GM21515 (cell line): ENCODE measurements at regions not wholly inside any gene's neighbourhood (a gene's known extent, or its start where the extent isn't known, plus 50 kb on each side); places are given as distances from the start of the nearest gene placed in this dataset.

ENCODE experiments used
- ATAC-seq: cut with Tn5 transposase; IDR thresholded peaks from one replicate; pipeline ENCODE4 v1.9.1; 2021; ENCODE audit not compliant: unreplicated experiment

DNA sequence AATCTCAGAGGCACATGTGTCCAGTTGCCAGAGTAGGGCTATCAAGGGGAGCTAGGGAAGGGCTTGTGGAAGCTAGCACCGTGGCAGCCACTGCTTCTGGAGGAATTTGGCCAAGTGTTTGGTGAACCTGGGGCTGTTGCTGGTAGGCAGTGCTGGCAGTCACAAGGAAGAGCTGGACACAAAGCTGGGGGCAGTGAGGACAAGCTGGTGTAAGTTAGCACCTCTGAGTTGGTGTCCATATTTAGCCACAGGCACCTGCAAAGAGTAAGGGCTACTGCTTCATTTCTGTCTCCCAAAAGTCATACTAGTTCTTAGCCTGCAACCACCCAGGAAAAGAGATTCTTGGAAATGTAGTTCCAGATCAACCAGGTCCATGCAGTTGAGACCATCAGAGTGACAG, 359.4 kb downstream of the CSNK1G3 start:
- no peak for ATAC-seq

DNA sequence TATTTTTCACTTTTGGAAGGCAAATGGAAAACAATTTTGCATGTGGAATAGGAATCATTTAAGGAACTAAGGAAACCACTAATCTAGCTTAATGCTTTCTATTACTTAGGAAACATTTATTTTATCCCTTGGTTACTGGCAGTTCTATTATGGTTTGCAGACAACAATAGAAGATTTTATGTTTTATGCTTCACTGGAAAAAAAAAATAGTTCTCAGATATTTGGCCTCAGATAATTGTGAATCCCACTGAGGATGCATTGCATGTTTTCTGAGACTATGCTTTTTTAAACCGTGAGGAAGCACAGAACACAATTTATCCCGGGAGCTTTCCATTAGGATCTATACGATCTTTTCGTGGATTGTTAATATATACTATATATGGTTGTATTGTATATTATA, 356.9 kb downstream of the CSNK1G3 start:
- ATAC-seq: no peak

DNA sequence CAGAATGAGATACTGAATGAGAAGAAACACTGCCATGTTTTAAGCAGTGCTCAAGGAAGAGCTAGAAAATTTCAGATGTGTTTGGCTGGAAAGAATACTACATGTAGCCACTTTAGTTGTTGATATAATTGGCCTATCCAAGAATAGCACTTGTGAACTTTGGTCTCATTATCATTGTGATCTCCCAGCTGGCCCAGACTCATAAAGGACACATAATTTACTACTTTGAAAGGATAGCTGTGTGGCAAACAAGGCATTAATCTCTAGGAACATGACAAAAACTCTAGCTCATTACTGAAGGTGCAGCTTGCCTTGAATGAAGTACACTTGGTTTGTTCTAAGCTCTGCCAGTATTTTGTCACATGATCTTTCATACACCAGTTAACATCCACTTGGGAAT, 356.3 kb downstream of the CSNK1G3 start:
- no peak for ATAC-seq

DNA sequence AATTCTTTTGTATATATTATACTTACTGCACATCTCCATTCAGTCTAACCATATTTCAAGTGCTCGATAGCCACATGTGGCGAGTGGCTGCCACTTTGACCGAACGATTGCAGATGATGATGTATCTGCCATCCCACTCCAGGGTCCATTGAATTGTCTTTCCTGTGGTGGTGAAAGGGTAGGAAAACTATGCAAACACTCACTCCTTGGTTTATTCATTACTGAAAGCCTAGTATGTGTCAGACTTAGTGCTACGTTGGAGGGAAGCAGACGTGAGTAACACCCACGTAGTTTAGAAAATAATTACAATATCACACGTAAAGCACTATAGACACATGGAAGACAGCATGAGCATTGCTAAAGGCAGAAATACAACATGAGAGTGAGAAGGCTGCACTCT, 353.7 kb downstream of the CSNK1G3 start:
- no peak for ATAC-seq

DNA sequence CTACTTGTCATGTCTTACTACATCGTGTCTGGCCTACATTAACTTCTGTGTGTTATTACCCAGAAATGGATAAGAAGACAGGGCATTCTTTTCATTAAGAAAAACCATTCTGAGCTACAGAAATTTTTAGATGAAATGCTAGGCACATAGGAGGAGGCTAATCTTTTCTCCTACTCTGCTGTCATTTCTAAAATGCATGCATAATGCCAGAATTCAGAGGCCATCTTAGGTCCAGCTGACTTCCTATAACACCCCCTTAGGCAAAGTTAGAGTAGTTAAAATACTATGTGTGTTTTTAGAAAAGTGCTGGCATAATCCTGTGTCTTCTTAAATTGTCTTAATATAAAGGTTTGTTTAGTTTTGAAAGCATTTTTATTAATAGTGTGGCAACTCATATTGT, 352.6 kb downstream of the CSNK1G3 start:
- ATAC-seq: no peak

DNA sequence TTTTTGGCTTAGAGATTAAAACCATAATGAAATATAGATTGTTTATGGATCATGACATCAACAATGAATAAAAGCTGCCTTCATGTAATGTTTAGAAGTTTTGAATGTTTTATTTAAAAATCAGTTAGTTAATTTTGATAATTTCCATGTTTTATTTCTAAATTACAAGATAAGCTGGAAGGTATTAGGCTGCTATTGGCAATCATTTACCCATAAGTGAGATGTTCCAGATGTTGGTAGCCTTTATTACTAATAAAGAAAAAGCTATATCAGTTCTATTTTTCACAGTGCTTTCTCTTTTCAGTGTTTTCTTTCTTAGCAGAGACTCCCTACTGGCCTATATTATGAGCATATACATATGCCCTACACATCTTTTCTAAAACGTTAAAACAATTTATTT, 347.0 kb downstream of the CSNK1G3 start:
- ATAC-seq: no peak

DNA sequence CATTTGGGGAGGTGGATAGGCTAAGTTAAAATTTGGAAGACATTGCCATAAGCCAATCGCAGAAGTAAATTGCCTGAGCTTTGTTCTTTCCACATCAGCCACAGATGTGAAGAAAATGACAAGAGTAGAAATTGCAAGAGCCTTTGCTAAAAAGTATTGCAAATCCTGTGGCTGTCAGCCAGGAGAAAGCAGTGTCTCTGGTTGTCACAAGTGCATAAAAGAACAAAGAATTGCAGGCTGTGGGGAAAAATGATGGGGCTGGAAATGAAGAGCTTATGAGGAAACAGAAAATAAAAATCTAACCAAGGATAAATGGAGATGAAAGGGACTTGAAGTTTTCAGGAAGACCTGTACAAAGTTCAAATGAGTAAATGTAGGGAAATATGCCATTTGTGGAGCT, 344.8 kb downstream of the CSNK1G3 start:
- ATAC-seq: no peak

DNA sequence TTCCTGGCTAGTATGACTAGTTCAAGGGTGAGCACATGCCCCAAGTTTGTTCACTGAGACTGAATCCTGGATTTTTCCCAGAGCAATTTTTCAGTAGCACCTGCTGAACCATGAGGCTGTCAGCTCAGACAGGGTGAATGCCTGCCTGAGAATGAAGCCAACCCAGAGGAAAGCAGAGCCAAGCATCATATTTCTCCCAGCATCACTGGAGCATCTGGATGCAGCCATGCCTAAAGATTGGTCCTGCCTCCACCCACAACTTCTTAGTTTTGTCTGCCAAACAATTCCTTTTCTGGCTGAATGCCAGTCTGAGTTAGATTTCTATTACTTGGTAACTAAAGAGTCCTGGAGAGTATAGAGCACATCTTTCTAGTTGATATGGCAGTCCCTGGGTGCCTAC, 343.6 kb downstream of the CSNK1G3 start:
- no peak for ATAC-seq

DNA sequence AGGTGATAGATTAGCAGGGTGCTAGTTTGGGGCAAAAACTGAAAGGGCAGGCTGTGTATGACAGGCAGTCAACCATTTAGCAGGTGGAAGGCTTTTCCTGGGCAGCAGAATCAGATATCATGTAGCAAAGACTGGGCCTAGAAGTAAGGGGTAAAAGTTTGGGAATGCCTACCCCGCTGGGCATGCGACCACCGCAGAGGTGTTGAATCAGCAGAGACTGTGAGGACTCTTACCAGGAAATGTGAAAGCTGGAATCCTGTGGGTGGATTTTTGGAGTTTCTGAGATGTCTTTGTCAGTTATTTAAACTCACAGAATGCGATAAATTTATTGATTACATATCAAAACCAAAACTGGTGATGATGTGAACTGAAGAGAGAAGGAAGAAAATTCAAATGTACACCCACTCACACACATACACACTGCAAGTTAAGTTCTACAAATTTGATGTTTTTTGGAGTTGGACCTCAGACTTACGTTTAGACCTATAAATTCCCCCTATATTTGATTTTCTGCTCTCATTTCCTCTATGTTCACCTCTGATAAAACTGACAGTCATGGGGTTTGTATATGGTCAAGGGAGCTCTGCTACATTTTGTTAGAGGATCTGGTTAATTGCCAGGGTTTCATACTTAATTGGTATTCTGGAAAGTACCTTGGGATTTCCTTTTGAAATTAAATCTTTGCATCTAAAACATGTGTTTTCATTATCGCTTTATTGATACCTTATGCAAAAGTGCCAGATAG, 333.6 kb downstream of the CSNK1G3 start:
- no peak for ATAC-seq

DNA sequence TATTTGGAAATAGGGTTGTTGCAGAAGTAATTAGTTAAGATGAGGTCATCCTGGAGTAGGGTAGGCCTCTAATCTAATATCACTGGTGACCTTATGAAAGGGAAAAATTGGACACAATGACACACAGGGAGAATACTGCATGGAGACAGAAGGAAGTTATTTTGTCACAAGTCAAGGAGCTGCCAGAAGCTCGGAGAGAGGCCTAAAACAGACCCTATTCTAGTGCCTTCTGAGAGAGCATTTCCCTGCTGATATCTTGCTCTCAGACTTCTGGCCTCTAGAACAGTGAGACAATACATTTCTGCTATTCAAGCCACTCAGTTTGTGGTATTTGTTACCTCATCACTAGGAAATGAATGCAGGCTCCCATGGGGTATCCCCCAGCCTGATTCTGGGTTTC, 332.9 kb downstream of the CSNK1G3 start:
- ATAC-seq: no peak

DNA sequence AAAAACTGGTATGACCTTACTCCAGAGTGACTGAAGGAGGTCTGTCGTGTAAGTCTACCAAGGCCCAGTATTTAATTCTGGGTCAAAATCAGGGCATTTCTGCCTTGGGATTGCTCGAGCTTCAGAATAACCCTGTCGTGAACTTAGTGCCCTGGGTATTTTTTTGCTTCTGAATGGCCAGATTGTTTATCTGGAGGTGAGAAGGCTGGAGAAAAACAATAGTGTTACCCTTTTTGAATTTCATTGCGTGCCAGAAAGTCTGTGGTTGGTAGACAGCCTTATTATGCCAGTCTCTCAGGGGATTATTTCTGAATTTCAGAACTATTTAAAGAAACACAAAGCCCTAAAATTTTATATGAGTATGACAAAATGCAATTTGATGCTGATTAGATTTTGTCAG, 323.4 kb downstream of the CSNK1G3 start:
- no peak for ATAC-seq

DNA sequence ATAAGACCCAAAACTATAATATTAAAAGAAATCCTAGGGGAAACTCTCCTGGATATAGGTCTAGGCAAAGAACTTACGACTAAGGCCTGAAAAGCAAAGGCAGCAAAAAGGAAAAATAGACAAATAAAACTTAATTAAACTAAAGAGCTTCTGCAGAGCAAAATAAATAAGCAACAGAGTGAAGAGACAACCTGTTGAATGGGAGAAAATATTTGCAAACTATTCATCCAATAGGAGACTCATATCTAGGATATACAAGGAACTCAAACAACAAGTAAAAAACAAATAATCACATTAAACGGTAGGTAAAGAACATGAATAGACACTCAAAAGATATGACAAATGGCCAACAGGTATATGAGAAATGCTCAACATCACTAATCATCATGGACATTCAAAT, 318.6 kb downstream of the CSNK1G3 start:
- no peak for ATAC-seq

DNA sequence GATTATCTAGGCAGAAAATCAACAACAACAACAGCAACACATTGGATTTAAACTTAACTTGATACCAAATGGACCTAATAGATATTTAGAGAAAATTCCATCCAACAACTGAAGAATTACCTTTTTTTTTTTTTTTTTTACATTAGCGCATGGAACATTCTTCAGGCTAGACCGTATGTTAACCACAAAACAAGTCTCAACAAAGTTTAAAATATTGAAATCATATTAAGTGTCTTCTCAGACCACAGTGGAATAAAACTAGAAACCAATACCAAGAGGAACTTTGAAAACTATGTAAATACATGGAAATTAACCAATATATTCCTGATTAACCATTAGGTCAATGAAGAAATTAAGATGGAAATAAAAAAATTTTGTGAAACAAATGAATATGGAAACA, 315.8 kb downstream of the CSNK1G3 start:
- ATAC-seq: no peak

DNA sequence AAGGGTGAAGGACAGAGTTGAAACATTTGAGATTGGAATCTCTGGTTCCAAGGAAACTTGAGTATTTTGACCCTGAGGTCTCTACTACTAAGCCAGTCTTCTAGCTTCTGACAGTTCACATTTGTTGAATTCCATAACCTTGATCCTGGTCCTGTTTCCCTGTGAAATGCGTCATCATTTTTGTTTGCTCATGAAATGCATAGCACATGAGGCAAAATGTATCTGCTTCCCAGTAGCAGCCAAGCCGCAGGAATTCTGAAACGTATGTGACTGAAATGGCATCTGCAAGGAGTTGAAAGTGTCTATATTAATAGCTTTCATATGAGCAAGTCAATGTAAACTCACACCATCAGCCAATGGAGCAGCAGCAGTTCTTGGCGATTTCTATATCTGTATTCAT, 307.9 kb downstream of the CSNK1G3 start:
- ATAC-seq: no peak

DNA sequence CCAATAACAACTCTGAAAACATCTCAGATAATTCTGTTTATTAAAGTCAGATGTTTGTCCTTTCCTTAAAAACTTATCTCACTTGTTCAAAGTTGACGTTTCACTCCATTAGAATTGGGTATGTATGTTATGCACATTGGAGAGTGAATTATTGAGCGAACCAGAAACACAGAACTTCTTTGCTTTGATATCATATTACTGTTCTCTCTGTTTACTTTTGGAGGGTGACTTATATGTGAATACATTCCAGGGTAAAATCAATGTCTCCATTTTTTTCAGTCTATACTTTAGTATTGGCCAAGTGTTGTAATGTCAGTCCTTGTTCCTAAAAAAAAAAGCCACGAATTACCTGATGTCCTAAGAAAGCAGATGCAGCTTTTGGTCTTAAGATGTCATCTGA, 307.4 kb downstream of the CSNK1G3 start:
- no peak for ATAC-seq

DNA sequence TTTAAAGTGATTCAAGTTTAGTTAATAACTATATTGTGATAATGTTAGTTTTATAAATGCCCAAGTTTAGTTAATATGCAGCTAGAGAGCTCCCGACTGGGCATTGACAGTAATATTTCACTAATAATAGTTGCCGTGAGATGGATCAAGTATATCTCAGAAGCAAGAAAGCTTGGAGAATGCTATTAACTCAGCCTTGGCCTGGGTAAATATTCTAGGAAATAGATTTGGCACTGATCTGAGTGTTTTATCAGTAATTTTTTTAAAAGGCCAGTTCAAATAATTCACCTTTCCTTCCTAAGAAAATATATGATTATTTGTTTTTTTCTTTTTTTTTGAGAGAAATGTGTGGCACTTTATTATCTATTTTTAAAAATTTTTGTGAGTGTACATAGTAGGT, 305.3 kb downstream of the CSNK1G3 start:
- no peak for ATAC-seq

DNA sequence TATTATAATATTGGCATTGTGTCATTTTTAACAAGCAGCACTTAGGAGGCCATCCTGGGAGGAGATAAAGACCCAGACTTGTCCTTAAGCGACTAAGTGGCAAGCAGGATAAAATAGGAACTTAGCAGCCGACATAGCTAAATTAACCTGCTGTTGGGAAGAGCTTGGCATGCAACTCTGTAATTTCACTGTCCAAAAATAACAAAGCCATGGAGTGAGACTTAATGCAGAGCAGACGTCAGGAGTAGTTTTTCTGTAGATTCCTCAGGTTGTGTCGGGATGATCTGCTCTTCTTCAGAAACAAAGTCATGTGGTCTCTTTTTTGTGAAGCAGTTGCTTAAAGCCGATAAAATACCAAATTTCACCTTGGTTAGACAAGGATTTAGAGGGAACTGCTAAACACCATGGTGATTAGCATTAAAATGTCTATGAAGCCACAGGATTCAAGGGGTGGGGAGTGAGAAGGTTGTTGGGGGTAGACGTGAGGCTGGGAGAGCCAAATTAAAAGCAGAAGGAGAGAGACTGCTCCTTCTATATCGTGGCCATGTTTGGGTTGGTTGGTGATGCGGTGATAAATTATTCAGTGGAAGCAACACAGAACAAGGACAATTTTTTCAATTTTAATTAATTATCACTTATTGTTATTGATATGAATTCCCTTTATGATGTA, 303.0 kb downstream of the CSNK1G3 start:
- no peak for ATAC-seq

DNA sequence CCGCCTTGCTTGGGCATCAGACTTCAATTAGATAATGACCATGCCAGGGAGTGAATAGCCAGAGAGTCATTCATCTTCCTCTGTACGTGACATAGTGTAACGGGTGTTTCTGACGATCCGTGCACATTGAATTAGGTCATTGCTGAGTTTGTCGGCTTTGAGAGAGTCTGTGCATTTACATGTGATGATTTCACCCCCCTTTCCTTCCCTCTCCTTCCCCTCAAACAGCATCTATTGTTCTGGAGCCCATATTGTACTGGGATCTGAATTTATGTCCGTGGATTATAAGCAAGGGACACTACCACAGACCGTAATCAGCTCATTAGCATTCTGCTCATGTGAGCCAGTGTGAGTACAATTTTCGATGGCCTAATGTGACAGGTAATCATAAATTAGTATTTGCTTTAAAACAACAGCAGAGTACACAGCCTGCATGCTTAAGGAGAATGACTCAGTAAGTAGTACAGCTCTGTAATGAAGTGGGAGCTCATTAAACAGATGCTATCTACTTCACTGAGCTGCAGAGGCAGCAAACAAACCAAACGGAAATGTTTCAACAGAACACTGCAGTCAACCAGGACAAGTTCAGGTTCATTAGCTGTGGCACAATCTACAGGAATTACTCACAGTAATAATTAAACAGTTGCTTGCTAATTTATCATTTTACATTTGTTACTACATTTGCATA, 302.1 kb downstream of the CSNK1G3 start:
- no peak for ATAC-seq

DNA sequence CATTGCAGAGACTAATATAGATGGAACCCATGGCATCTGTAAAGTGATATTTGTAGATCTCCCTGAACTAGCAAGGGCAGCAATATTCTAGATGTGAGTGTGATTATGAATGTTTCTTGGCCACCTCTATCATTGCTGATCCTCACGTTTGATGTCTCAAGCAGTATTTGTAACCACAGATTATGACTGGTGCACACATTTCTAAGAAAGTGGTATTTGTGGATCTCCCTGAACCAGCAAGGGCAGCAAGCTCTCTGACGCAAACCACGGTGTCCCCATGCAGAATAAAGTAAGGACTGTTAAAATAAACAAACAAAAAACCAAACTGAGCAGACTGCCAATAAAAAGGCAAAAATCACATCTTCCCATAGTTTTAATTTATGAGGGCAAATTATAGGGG, 301.3 kb downstream of the CSNK1G3 start:
- no peak for ATAC-seq

DNA sequence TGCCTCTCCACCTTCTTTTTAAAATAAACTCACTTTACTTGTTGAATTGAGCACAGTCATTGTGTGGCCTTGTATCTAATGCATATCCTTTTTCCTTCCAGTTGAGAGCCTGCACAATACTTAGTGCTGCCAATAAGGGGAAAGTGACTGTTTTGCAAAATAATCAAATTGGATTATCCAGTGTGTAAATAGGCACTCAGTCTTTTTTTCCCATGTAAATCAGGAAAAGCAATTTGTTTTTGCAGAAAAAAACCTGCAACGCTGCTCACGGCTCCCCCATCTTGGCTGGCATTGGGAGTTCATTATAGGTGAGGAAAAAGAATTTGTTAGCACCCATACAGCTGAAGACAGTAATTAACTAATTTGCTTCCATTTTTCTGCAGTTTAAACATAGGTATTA, 299.9 kb downstream of the CSNK1G3 start:
- no peak for ATAC-seq

DNA sequence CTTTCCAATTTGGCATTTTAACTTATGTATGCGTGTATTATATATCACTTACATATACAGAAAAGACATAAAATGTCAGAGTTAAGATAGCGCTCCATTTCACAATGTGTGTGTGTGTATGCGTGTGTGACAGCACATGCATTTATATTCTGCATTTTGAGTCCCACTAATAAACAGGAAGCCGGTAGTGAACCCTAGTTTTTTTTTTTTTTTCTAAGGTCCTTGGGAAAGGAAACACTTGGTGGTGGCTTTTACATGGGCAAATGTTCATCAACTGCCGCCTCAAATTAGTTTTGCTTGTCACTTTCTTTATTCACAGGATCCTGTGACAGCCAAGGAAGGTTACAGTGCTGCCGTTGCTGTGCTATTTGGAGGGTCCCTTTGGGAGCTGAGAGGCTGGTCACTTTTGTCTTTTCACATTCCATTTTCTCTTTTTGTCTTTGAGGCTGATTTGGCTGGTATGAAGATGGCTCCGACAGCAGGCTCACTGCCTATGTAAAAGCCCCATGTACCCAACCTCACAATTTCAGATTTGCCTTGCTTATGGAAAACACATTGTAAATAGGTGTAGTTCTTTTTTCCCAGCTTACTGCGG, 298.9 kb downstream of the CSNK1G3 start:
- no peak for ATAC-seq

DNA sequence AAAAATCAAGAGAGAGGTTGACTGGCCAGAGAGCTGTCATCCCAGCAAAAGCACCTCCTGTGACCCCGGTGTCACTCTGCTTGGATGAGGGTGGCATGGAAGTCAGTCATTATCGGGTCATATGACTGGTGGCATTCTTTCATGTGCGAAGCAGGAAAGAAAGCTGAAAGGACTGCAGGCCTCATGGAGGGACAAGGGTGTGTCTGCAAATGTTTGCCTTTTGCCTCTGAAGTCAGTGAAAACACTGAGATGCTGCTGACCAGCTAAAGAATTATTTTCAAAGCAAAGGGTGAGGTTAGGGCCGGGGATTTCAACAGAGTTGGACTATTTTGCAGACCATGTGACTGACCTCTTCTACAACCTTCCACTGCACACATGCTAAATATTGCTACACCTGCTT, 298.3 kb downstream of the CSNK1G3 start:
- no peak for ATAC-seq
